Keratinocyte (primary cell): ENCODE measurements at regions not wholly inside any gene's neighbourhood (a gene's known extent, or its start where the extent isn't known, plus 50 kb on each side); places are given as distances from the start of the nearest gene placed in this dataset.

ENCODE experiments used
- DNase-seq: peaks from one replicate; pipeline ENCODE4 v3.0.0-alpha.2; 2011; ENCODE audit warnings: low read depth, missing footprints, low spot score
- FAIRE-seq: peaks from 2 replicates; lab custom pipeline; 2011; peaks lifted over from hg19 to GRCh38; lab: Jason Lieb, UNC
- H2AFZ ChIP-seq: 2 replicates; pipeline ENCODE4 v1.6.0; 2012; ENCODE audit warnings: low read length, control low read depth, inconsistent platforms; ENCODE audit not compliant: control insufficient read depth
- H3K27ac ChIP-seq: 2 replicates; pipeline ENCODE4 v1.5.1; 2011; ENCODE audit warnings: low read length; ENCODE audit not compliant: control insufficient read depth, insufficient read depth
- H3K27me3 ChIP-seq: 3 replicates; pipeline ENCODE4 v1.6.0; 2011; ENCODE audit warnings: low read length; ENCODE audit not compliant: control insufficient read depth, insufficient read depth; ENCODE audit errors: extremely low read depth
- H3K36me3 ChIP-seq, 2 experiments: 2 replicates in 1 of 2; 3 replicates in 1 of 2; pipeline ENCODE4 v1.5.1; 2011; ENCODE audit warnings: low read length in 2 of 2, mild to moderate bottlenecking in 1 of 2; ENCODE audit not compliant: control insufficient read depth in 2 of 2, insufficient read depth in 2 of 2; ENCODE audit errors: extremely low read depth in 1 of 2
- H3K4me1 ChIP-seq: 3 replicates; pipeline ENCODE4 v1.5.1; 2011; ENCODE audit warnings: low read length; ENCODE audit not compliant: control insufficient read depth, insufficient read depth; ENCODE audit errors: extremely low read depth
- H3K4me2 ChIP-seq: 3 replicates; pipeline ENCODE4 v1.6.0; 2011; ENCODE audit warnings: low read depth, low read length; ENCODE audit not compliant: control insufficient read depth, insufficient read depth; ENCODE audit errors: extremely low read depth
- H3K4me3 ChIP-seq, 3 experiments: fragments of 200-600 bp in 1 of 3; sonication (generic) in 1 of 3; 2 replicates in 2 of 3; 3 replicates in 1 of 3; pipeline ENCODE4 v1.5.1; 2011 to 2016; ENCODE audit warnings: low read length in 3 of 3, mild to moderate bottlenecking in 3 of 3, control low read depth in 2 of 3, inconsistent platforms in 1 of 3, low read depth in 1 of 3, mixed read lengths in 1 of 3, mixed run types in 1 of 3, moderate library complexity in 1 of 3; ENCODE audit not compliant: control insufficient read depth in 2 of 3, insufficient read depth in 2 of 3; ENCODE audit errors: extremely low read depth in 1 of 3
- H3K79me2 ChIP-seq: 2 replicates; pipeline ENCODE4 v1.6.0; 2012; ENCODE audit warnings: low read length; ENCODE audit not compliant: control insufficient read depth, insufficient read depth
- H3K9ac ChIP-seq: 3 replicates; pipeline ENCODE4 v1.6.0; 2011; ENCODE audit warnings: low read length; ENCODE audit not compliant: control insufficient read depth, insufficient read depth; ENCODE audit errors: extremely low read depth
- H3K9me1 ChIP-seq: 3 replicates; pipeline ENCODE4 v1.6.0; 2011; ENCODE audit warnings: low read length; ENCODE audit not compliant: control insufficient read depth, insufficient read depth; ENCODE audit errors: extremely low read depth
- H3K9me3 ChIP-seq: 2 replicates; pipeline ENCODE4 v1.5.1; 2012; ENCODE audit warnings: low read depth, low read length; ENCODE audit not compliant: control insufficient read depth
- H4K20me1 ChIP-seq: 3 replicates; pipeline ENCODE4 v1.6.0; 2011; ENCODE audit warnings: low read length; ENCODE audit not compliant: control insufficient read depth, insufficient read depth; ENCODE audit errors: extremely low read depth
- EZH2 ChIP-seq: IDR thresholded peaks from one replicate; pipeline ENCODE4 v1.6.1; 2012; ENCODE audit warnings: inconsistent platforms, mild to moderate bottlenecking, low read length, moderate library complexity
- dilution Hi-C: fragments of 300-500 bp; cut with MboI; formaldehyde crosslinking; loops from one replicate; pipeline ENCODE4 v1.7.0; 2020; ENCODE audit warnings: low sequenced_read_pairs; ENCODE audit not compliant: extremely low pct_ligation_motif_present
- TF ChIP-seq, protein P1 (sequence below), 3 experiments: IDR thresholded peaks in 1 of 3; conservative IDR thresholded peaks in 1 of 3; optimal IDR thresholded peaks in 1 of 3; 2 replicates in 2 of 3; 3 replicates in 1 of 3; pipeline versions ENCODE3 to v1.5.1; 2011; ENCODE audit warnings: low read length in 3 of 3, mild to moderate bottlenecking in 3 of 3, moderate library complexity in 2 of 3, control low read depth in 1 of 3, inconsistent platforms in 1 of 3; ENCODE audit not compliant: insufficient read depth in 2 of 3; ENCODE audit errors: extremely low read depth in 1 of 3

DNA sequence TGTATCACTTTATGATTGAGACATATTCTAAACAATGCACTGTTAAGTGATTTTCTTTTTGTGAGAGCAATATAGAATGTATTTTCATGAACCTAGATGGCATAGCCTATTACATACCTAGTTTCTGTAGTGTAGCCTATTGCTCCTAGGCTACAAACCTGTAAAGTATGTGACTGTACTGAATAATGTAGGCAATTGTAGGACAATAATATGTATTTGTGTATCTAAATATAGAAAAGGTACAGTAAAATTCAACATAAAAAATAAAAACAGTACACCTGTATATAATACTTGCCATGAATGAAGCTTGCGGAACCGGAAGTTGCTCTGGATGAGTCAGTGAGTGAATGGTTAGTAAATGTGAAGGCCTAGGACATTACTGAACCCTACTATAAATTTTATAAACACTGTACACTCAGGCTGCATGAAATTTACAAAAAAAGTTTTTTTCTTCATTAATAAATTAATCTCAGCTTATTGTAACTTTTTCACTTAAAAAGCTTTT, 106.7 kb downstream of the VSIG4 start:
- H3K27ac ChIP-seq = peak overlapping the region; percentile 60
- DNase-seq (no peak), FAIRE-seq (no peak)
- H3K36me3 ChIP-seq = no peaks in the 10 kb centered on the region
- TF ChIP-seq, protein P1, sequence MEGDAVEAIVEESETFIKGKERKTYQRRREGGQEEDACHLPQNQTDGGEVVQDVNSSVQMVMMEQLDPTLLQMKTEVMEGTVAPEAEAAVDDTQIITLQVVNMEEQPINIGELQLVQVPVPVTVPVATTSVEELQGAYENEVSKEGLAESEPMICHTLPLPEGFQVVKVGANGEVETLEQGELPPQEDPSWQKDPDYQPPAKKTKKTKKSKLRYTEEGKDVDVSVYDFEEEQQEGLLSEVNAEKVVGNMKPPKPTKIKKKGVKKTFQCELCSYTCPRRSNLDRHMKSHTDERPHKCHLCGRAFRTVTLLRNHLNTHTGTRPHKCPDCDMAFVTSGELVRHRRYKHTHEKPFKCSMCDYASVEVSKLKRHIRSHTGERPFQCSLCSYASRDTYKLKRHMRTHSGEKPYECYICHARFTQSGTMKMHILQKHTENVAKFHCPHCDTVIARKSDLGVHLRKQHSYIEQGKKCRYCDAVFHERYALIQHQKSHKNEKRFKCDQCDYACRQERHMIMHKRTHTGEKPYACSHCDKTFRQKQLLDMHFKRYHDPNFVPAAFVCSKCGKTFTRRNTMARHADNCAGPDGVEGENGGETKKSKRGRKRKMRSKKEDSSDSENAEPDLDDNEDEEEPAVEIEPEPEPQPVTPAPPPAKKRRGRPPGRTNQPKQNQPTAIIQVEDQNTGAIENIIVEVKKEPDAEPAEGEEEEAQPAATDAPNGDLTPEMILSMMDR (optimal IDR thresholded peaks at IDR 0.05 in 1 of 3, IDR thresholded peaks at IDR 0.05 in 1 of 3, conservative IDR thresholded peaks at IDR 0.05 in 1 of 3; ENCODE audit: extremely low read depth in 1 of 3, insufficient read depth in 2 of 3, low read length in 3 of 3) = no peak
- no peak for TF ChIP-seq EZH2
- no peaks in the 10 kb centered on the region for H3K79me2 ChIP-seq
- H3K4me2 ChIP-seq = no peak overlapping the region
- dilution Hi-C loops = no loop called here
- peaks cover 7% of the 10 kb centered on the region for H3K9me3 ChIP-seq
- H3K9ac ChIP-seq = no peak overlapping the region
- H3K9me1 ChIP-seq = no peaks in the 10 kb centered on the region
- H2AFZ ChIP-seq = no peak overlapping the region
- H3K27me3 ChIP-seq = no peaks in the 10 kb centered on the region
- H4K20me1 ChIP-seq = no peaks in the 10 kb centered on the region
- peaks cover 5% of the 10 kb centered on the region for H3K4me1 ChIP-seq
- H3K4me3 ChIP-seq = no peak overlapping the region

DNA sequence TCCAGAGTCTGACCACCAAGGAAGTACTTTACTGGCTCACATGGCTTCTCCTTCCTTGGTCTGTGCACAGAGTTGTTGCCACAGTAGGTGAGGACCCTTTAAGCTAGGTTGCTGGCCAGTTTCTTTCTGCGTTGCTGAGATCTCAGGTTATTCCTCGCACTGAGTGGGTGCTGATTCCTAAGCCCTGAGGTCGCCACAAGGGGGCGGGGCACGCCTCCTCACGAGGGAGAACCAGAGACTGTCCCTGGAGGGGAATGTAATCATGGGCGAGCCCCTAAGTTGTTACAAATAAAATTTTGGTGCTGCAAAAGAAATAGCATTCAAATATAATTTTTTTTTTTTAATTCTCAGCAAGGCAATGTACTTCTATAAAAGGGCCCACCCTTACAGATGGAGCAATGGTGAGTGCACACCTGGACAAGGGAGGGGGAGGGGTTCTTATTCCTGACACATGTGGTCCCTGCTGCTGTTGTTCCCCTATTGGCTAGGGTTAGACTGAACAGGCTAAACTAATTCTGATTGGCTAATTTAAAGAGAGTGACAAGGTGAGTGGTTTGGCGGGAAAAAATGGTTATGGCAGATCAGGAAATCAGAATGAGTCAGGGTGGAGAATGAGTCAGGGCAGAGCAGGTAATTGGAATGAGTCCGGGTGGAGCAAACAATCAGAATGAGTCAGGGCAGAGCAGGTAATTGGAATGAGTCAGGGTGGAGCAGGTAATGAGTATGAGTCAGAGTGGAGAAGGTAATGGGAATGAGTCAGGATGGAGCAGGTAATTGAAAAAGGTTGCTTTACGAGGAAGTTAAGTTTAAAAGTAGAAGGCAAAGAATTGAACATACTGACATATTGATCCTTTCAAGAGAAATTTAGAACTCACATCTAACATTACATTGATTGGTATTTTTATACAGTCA, 107.5 kb downstream of the VSIG4 start:
- Histone ChIP-seq H3K36me3 (no peaks in the 10 kb centered on the region), H3K79me2 (no peaks in the 10 kb centered on the region), H3K9ac (no peak overlapping the region), H3K27me3 (no peaks in the 10 kb centered on the region), H3K9me1 (no peaks in the 10 kb centered on the region), H3K4me3 (no peak overlapping the region), H2AFZ (no peak overlapping the region), H3K27ac (peak overlapping the region; percentile 60), H3K4me1 (peaks cover 5% of the 10 kb centered on the region), H3K9me3 (peaks cover 7% of the 10 kb centered on the region), H4K20me1 (no peaks in the 10 kb centered on the region), H3K4me2 (no peak overlapping the region)
- FAIRE-seq = peak; percentile 77
- dilution Hi-C loops = no loop called here
- peak; percentile 48 for DNase-seq
- TF ChIP-seq, protein P1 (optimal IDR thresholded peaks at IDR 0.05 in 1 of 3, IDR thresholded peaks at IDR 0.05 in 1 of 3, conservative IDR thresholded peaks at IDR 0.05 in 1 of 3; ENCODE audit: extremely low read depth in 1 of 3, insufficient read depth in 2 of 3, low read length in 3 of 3) = no peak
- no peak for TF ChIP-seq EZH2
